GM21423 (cell line): ENCODE measurements at regions not wholly inside any gene's neighbourhood (a gene's known extent, or its start where the extent isn't known, plus 50 kb on each side); places are given as distances from the start of the nearest gene placed in this dataset.

Experiments
- ATAC-seq: cut with Tn5 transposase; IDR thresholded peaks from one replicate; pipeline ENCODE4 v1.9.1; 2021; ENCODE audit warnings: mild to moderate bottlenecking, moderate library complexity; ENCODE audit not compliant: unreplicated experiment

DNA sequence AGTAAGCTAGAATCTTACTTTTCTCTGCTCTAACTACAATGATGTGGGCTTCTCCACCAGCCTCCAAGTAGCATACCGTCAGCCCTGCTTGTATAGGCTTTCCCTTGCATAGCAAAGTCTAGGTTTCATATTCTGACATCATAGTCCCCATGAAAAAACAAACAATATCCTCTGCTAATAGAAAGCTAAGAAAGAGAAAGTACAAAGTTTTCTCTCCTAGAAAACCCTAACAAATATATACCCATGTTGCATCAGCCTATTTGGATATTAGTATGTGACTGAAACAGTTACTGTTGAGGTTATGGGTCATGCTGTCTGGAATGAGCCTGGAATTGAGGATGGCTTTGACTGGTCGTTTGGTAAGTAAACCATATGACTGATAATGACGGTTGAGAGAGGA is 1696.0 kb downstream of the MAT2B start:
- ATAC-seq: no peak

DNA sequence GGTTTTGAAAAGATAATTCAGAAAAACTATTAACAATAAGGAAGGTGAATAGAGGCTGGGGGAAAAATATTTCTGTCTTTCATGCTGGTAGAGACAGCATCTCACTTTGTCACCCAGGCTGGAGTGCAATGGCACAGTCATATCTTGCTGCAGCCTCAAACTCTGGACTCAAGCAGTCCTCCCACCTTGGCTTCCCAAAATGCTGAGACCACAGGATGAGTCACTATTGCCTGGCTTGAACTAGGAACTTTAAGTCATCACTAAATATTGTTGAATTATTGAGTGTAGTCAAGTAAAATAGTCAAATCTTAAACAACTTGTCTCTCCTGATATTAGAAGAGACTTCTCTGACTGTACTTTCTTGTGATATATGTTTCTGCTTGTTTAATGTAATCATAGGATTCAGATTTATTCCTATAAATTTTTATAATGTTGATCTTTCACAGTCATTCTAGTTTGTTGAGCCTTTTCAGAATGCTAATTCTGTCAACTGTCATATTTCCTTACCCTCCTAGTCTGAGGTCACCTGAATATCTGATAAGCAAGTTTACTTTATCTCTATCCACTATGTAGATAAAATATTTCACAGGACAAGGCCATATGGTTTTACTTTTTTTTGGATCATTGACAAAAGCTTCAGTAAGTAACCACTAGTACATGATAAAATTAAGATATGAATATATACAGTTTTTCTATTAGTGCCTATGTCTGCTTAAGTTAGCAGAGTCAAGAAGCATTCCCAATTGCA is 1696.5 kb downstream of the MAT2B start:
- ATAC-seq: no peak

DNA sequence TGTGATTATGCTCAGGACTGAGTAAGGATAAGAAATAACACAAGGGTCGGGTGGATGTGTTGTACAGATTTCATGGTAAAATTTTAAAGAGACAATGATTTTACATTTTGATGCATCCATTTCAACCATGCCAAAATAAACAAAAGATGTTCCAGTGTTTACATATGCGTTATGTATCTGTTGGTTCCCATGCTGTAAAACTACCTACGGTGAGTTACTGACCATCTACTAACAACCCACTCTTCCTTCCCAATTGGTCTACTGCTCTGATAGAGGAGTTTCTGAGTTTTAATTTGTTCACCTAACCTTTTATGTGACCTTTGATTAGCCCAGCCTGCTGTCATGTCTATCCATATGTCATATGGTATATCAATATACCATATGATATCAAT is 1697.1 kb downstream of the MAT2B start:
- ATAC-seq: no peak

DNA sequence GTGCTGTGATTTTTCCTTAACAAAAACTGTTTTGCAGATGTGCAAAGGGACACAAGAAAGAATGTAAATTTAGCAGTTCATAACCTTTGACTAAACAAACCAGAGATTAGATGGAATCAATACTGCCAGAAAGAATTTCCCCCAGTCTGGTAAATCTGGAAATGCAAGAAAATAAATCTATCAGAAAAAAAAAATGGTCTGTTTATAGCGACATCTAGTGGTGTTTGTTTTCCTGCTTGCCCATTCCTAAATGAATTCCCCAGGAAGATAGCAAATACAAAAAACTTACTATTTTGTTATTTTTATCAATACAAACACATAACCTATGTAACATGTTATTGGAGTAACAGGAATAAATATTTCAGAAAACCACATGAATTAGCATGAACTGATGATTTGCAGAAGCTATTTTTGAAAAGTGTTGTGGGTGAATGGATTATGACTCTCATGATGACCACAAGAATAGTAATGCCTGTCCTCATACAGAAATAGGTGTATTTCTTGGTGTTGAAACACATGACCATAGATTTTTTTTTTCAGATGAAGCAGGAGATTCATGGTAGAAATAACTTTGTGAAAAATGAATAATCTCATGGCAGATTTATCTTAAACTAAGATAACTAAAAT is 1703.8 kb downstream of the MAT2B start:
- no peak for ATAC-seq

DNA sequence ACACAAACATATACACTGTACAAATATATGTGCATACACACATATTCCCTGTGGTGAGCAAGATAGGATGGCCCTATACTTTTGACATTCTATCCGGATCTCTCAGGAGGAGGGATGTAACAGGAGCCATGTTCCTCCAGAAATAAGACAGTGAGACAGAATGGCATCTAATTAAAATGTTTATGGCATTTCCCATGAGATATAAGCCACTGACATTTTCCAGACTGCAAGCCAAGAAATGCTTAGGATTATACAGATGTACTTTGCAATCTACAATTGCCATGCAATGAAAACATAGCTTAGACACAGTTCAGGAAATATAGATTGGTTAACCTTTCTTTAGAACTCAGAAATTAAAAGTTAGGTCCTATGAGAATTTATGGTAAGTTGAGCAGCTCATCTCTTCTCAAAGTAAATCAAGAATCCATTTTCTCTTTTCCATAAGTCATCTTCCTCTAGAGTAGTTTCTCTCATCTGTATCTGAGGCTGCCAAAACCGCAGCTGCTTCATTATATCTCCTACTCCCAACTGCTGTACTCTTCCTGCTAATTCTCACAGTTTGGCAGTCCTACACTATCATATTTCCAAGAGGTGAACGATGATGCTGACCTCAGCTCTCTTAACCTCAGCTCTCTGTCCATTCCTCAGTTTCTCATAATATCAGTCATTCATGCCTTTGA is 1719.1 kb downstream of the MAT2B start:
- no peak for ATAC-seq

DNA sequence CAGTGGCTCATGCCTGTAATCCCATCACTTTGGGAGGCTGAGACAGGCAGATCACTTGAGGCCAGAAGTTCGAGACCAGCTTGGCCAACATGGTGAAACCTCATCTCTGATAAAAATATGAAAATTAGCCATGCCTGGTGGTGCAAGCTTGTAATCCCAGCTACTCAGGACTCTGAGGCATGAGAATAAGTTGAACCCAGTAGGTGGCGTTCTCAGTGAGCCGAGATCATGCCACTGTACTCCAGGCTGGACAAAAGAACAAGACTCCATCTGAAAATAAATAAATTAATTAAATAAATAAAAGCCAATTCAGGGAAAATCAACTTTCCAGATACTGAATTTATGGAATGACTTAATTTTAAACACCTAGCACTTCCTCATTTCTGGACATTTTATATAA is 1722.1 kb downstream of the MAT2B start:
- no peak for ATAC-seq

DNA sequence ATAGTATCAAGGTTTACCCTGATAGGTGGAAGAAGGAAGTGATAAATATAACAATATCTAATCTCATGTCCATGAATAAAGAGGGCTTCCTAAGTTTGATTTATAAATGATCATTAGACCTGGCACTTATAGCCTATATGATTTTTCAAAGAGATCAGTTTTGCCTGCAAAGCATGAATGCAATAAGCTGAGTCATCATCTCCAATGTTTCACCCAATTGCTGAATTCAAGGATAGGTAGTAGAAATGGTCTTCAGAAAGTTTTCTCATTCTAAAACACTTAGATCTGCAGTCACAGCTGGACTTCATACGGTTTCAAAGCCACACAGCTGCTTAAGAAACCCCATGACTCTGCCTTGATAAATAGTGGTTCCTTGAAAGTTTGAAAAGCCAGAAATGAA is 1722.8 kb downstream of the MAT2B start:
- ATAC-seq: no peak

DNA sequence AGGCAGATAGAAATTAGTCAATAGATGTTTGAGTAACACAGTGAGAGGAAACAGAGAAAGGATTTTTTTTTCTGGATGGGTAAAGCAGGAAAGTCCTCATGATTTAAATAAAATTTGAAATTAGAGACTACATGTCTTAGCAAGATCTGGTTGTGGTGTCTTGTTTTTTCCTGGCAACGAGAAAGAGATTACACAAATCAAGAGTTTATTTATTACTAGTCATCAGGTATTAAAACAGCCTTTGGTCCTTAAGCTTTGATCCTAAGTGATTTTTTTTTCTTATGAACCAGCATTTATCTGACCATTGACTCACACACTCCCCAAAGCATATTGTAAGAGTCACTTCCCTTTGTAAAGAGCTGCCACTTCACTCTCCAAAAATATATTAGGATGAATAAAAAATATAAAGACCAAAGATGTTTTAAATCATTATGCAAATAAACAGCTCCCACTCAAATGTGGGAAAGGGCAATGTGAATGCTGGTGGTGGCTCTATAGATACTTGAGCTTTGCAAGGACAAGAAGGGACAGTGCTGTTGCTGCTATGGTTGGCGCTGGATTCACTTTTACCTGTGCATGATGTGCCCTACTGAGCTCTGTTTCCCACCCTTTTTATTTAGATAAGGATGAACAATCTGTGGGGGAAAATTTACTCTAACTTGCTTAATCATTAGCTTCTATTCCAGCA is 1726.5 kb downstream of the MAT2B start:
- ATAC-seq: no peak

DNA sequence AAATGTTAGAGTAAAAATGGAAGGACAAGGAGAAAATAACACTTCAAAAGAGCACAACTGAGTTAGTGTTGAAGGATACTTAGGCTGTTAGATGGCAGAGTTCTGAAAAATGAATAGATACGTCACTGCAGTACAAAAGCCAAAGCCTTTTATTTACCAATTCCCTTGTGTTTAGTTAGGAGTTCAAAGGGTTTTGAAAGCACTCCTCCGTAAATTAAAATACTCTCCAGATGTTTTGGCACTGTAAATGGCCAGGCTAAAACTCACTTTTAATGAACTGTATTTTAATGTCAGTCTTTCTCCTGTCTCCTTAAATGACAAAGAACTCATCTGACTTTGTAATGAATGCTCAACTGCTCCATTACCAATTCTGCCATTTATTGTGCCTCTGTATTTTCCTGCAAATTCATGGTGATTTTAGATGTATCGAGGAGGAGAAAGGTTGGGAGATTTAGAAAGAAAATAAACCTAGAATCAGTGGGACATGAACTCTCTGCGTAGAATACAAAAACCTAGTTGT is 1727.2 kb downstream of the MAT2B start:
- ATAC-seq: no peak

DNA sequence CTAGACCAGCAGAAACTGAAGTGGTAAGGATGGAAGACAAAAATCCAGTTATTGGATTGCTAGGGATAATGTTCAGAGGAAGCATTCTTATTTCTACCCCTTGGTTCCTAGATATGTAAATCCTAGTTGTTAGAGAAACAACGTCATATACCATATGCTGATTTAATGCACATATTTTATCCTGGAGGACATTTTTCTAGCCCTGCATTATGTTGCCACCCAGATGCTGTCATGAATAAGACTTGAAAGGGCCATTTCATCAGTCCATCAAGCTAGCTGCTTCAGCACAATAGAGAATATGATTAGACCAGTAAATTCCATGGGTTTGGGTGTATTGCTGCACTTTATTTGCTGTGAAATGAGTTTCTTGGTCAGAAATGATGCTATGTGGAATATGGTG is 1736.4 kb downstream of the MAT2B start:
- ATAC-seq: no peak

DNA sequence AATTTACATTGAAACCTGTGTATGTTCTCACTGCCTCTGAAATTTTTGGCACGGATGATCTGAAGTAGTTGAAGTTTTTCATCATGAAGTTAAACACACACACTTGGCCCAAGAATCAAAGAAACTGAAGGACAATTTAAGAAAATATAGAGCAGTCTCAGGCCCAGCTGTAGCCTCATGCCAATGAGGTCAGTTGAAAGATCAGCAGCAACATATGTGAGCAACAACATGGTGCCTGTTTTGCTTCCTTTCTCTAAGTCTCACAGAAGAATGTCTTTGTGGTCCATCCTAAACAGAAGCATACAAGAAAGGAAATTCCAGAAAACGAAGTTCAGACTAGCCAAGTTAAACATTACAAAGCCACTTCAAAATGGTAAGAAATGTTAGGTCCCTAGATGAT is 1737.2 kb downstream of the MAT2B start:
- no peak for ATAC-seq

DNA sequence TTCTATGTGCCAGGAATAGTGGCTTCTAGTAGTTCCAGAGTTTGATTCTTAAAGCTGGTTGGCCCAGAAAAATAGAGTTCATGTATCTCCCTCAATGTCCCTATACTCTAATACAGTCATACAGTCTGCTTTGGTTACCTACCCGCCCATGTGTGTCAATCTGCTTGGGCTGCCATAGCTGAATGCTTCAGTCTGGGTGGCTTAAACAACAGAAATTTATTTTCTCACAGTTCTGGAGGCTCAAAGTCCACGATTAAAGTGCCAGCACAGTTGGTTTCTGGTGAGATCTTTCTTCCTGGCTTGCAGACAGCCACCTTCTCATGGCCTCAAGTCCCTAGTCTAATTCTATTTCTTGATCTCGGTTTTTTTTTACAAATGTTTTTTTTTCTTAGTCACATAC is 1739.0 kb downstream of the MAT2B start:
- no peak for ATAC-seq

DNA sequence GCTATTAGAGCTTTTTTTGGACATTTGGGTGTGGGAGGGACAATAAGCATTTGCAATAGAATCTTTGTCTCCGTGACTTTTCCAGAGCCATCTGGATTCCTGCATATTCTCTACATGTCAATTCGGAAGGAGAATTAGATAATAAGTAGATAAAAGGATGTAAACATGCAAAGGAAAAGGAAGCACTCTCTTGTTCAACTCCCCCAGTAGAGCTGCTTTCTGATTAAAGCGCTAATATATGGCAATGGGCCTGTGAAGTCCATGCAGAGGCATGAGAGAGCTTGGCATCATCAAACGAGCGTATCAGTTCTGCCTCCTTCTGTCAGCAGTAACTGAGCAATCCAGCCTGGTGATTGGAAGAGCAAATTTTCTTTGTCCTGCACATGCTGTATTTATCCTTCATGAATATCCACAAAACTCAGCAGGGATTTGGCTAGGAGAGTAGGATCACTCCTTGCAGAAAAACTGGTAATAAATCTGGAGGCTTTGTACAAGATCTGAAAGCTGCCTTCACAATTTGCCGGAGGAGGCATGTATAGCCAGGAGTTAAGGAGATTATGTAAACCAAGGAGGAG is 1752.9 kb downstream of the MAT2B start:
- ATAC-seq: no peak

DNA sequence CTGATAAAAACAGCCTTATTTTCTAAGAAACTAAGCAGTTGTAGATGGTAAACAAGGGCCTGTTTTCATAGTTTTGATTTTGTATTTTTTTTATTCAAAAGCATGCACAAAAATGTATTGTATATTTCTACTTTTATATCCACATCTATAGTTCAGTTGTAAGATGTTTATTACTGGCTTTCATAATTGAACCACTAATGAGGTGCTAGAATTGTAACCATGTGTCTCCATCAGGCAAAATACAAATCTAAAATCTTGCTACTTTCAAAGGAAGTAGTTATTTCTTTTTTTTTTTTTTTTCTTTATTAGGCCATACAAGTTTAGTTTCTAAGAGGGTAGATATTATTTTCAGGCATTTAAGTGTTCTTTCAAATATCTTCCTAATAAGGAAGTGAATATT is 1755.0 kb downstream of the MAT2B start:
- no peak for ATAC-seq

DNA sequence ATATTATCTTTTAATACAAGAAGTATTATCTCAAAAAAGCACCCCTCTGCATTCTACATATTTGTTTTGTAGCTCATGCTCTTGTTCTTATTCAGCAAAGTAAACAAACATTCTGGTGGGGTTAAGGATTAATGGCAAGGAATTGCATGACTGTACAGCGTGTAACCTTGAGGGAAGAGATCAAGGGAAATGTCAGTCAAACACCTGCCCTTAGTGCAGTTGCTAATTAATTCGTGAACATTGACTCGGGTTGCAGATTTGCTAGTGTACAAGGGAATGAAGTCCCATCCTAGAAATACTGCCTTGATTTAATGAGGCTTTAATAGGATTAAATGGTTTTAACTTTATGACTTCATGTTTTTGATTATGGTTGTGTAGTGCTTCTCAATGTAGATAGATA is 1758.1 kb downstream of the MAT2B start:
- ATAC-seq: no peak

DNA sequence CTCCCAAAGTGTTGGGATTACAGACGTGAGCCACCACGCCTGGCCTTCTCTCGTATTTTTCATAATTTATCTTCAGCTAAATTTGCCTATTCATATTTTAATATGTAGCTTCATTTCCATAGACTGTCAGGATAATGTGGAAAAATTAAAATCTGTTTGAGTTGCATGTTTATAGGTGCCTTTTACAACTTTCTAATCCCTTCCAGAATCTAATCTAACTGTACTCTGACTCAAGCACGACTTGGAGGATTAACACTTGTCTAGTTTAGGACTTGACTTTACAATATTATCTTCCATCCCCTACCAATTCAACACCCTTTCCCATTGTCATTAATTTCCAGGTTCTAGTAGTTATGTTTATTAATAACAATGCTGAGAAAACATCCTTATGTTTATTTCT is 1761.5 kb downstream of the MAT2B start:
- no peak for ATAC-seq

DNA sequence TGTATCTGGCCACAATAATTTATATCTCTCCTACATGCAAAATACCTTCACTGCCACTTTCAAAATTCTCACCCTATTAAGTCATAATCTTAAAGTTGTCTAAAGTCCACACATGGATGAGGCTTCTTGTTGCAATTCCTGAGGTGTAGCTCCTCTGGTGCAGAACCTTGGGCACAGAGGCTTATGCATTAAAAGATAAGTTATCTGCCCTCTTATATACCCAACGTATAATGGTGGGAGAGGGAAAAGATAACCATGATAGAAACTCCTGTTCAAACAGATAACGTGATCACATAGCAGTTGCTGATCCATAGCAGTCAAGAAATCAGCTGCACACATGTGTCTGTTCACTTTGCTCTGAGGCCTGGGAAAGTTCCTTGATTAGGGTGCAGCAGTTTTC is 1767.0 kb downstream of the MAT2B start:
- ATAC-seq: no peak

DNA sequence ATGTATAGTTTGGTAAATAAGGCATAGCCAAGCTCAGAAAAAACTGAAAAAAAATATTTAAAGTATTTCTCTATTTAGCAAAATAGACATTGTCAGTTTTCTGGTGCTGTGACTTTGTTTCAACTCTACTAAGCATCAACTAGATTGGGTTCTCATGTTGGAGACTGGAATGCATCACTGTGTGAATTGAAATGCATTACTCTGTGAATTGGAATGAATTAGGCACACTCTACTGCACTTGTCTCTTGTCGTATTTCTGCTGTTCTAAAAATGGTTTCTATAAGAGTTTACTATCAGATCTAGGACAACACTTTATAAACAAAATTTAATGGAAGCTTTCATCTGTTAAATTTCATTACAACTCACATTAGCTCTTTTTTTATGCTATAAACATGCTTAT is 1772.2 kb downstream of the MAT2B start:
- no peak for ATAC-seq

DNA sequence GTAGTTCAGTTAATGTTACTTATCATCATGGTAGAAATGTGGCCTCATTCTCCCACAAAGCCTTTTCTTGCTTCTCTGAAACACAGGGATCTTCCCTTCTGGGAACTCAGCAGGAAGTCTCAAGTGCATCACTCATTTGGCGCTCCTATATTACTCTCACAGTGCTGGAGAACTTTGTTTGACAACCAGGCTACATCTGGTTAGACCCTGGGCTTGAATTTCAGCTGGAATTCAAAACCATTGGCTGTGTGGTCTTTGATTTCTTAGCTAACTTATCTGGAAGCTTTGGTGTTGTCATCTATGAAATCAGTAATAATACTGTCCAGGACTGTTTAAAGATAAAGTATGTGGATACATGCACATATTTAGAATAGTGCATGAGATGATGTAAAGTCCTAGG is 1777.1 kb downstream of the MAT2B start:
- no peak for ATAC-seq

DNA sequence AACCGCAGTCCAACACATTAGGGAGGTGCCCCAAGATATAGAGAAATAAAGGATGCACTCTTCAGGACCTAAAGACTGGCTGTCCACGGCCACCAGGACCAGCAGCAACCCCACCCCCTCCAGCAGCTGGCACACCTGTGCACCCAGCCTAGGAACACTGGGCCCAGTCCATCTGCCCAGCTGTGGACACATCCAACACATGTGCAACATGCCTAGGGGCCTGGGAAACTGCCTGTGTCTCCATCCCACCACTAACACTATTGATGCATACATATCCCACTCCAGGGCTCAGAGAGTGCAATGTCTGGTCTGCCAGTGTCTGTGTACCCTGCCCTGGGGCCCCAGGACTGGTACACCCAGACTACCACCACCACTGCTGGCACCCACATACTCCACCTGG is 1781.3 kb downstream of the MAT2B start:
- no peak for ATAC-seq

DNA sequence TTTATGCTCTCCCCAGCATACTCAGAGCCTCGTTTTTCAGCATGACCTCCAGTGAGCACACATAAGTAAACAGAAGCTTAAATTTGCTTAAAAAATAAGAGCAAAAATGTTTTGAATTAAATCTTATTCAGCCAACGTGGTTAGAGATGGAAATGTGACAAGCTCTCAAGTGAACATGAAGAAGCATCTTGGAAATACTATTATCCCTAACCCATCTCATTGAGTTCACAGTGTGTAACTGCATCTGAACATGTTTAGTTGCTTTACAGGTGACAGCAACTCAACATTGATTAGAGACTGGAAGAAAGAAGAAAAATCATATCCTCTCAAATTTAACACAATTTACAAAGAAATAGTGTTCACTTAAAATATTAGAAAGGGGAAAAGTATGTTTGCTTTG is 1785.1 kb downstream of the MAT2B start:
- ATAC-seq: no peak
